Effector memory CD4-positive, alpha-beta T cell (primary cell): ENCODE measurements at regions not wholly inside any gene's neighbourhood (a gene's known extent, or its start where the extent isn't known, plus 50 kb on each side); places are given as distances from the start of the nearest gene placed in this dataset.
A peak's percentile ranks its signal among the peaks of the same experiment; 100 is the strongest.

ENCODE experiments used
- DNase-seq, 3 donors: peaks; one replicate each; pipeline ENCODE4 v3.0.0-alpha.2; 2020
- H3K27ac ChIP-seq: 2 replicates; pipeline ENCODE4 v1.7.0; 2013; ENCODE audit warnings: mild to moderate bottlenecking, low read length, moderate library complexity; ENCODE audit not compliant: insufficient read depth, poor library complexity, severe bottlenecking
- H3K27me3 ChIP-seq: replicated peaks from 2 replicates; pipeline ENCODE4 v1.7.0; 2013; ENCODE audit warnings: mild to moderate bottlenecking, low read length; ENCODE audit not compliant: insufficient read depth, control insufficient read depth, poor library complexity, severe bottlenecking
- H3K36me3 ChIP-seq: 2 replicates; pipeline ENCODE4 v1.7.0; 2013; ENCODE audit warnings: mild to moderate bottlenecking, low read length, moderate library complexity; ENCODE audit not compliant: control insufficient read depth, insufficient read depth
- H3K4me1 ChIP-seq: 2 replicates; pipeline ENCODE4 v1.7.0; 2013; ENCODE audit warnings: low read length, mild to moderate bottlenecking; ENCODE audit not compliant: control insufficient read depth, insufficient read depth, poor library complexity, severe bottlenecking
- H3K4me3 ChIP-seq: 2 replicates; pipeline ENCODE4 v1.7.0; 2013; ENCODE audit warnings: low read length, low read depth, mild to moderate bottlenecking; ENCODE audit not compliant: insufficient read depth, poor library complexity, severe bottlenecking
- H3K9me3 ChIP-seq: 2 replicates; pipeline ENCODE4 v1.7.0; 2013; ENCODE audit warnings: mild to moderate bottlenecking, low read length, moderate library complexity; ENCODE audit not compliant: control insufficient read depth

DNA sequence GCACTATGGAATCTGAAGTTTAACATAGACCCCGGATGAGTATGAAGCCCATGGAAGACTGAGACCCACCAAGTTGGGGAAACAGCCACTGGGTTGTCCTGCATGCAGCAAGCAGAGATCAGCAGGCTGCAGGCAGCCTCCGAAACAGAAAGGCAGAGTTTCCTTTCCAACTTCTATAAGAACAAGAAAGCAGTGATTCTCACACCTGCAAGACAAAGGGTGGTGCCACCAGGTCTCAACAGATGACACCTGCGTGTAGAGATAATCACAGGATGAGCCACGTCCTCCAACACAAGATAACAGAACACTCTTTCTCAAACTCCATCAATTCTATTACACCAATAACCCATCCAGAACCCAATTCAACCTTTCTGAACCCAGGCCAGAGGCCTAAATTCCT is 457.9 kb downstream of the FOXO1 start:
- no peaks in the 10 kb centered on the region for H3K36me3 ChIP-seq
- no peaks in the 10 kb centered on the region for H3K27me3 ChIP-seq
- peaks cover 22% of the 10 kb centered on the region for H3K4me1 ChIP-seq
- H3K27ac ChIP-seq: no peak overlapping the region
- no peak for DNase-seq
- H3K4me3 ChIP-seq: no peak overlapping the region
- H3K9me3 ChIP-seq: no peaks in the 10 kb centered on the region

DNA sequence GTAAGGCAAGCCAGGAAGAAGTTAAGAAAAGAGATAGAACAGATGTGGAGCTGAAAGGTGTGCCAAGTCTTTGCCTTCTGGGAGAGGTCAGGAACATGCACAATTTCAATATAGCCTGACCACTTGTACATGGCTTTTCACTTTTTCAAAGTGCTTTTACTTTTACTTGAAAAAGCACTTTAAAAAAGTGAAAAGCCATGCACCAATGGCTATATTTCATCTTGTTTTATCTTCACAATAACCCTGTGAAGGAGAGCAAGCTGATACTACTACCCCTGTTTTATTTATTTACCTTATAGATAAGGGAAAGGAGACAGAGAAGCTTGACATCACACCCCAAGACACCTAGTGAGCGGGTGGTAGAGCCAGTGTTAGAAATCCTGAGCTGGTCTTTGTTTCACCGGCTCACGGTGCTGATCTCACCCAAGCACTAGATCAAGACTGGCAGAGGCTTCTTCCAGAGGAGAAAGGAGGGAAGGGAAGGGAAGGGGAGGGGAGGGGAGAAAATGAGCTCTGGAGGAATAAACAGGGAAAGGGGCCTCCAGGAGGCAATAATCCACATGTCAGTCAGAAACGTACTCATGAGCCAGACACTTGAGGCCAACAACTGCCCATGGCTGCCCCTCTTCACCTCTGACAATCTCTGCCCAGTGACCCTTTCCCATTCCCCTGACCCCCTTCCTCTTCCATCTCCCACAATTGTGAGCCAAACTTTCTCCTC is 455.4 kb downstream of the FOXO1 start:
- DNase-seq: no peak
- H3K4me3 ChIP-seq: no peak overlapping the region
- H3K27ac ChIP-seq: no peak overlapping the region
- H3K36me3 ChIP-seq: no peaks in the 10 kb centered on the region
- H3K4me1 ChIP-seq: peaks cover 17% of the 10 kb centered on the region
- H3K27me3 ChIP-seq: no peaks in the 10 kb centered on the region
- no peaks in the 10 kb centered on the region for H3K9me3 ChIP-seq

DNA sequence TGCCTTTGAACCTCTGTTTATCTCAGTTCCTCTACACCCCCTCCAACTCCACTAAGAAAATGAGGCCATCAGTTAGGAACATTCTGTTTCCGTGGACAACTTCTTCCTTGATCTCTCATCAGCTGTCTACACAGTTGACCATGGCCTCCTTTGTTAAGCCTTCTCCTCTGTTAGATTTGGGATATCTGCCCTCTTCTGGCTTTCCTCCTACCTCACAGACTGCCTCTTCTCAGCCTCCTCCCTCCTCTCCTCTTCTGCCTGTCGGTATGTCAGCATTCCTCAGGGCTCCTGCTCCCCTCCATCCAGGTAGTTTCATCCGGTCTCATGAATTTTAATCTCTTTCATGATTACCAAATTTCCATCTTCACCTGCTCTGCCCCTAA is 454.9 kb downstream of the FOXO1 start:
- Histone ChIP-seq H3K4me3 (no peak overlapping the region), H3K27me3 (no peaks in the 10 kb centered on the region), H3K9me3 (no peaks in the 10 kb centered on the region), H3K27ac (no peak overlapping the region), H3K36me3 (no peaks in the 10 kb centered on the region), H3K4me1 (peaks cover 11% of the 10 kb centered on the region)
- no peak for DNase-seq

DNA sequence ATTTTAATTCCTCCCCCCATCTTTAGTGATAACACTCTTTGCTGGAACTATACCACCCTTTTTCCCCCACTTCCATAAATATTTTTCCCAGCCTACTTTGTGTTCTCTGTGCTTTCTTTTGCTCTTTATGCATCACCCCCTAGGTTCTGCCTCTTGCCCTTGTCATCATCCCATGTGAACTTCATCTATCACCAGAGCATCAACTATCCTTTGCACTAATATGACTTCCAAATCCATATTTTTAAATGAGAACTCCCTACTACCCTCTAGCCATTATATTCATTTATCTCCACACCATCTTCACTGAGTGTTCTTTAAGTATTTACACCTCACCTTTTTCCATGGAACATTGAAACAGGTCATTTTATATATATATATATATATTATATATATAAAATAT is 452.7 kb downstream of the FOXO1 start:
- Histone ChIP-seq H3K27ac (no peak overlapping the region), H3K36me3 (no peaks in the 10 kb centered on the region), H3K4me1 (no peaks in the 10 kb centered on the region), H3K9me3 (no peaks in the 10 kb centered on the region), H3K27me3 (no peaks in the 10 kb centered on the region), H3K4me3 (no peak overlapping the region)
- no peak for DNase-seq

DNA sequence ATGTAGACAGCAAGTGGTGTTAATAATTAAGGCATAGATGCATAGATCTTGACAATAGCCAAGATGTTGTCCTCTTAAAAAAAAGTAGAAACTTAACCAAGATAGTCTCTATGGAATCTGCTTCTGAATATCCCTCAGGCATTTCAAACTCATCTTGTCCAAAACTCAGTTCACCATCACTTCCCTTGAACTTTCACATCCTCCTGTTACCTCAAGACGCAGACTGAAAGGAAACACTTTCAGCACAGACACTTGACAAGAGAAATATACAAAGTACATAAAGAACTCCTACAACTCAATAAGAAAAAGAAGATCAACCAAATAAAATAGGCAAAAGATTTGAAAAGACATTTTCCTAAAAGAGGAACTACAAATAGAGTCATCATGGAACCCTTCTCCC is 451.1 kb downstream of the FOXO1 start:
- no peak overlapping the region for H3K27ac ChIP-seq
- DNase-seq: no peak
- H3K9me3 ChIP-seq: no peaks in the 10 kb centered on the region
- no peaks in the 10 kb centered on the region for H3K36me3 ChIP-seq
- H3K4me3 ChIP-seq: no peak overlapping the region
- H3K4me1 ChIP-seq: peaks cover 5% of the 10 kb centered on the region
- H3K27me3 ChIP-seq: no peaks in the 10 kb centered on the region

DNA sequence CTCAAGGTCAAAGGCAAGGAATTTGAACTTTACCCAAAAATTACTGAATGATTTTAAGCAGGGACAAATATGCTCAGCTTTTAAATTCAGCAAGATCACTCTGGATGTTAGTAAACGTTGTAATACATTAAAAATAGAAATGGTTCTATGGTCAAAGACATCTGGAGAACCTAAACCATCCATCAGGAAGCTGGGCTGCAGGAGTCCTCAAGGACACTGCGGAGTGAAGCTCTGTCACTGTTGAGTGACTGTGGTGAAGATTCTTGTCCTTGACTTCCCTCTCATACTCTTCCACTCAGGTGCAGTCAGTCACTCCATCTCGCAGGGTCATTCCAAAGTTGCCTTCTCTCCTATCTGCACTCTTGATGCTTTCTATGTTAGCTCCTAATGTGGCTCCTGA is 450.7 kb downstream of the FOXO1 start:
- H3K27me3 ChIP-seq: no peaks in the 10 kb centered on the region
- H3K4me1 ChIP-seq: peaks cover 9% of the 10 kb centered on the region
- no peak overlapping the region for H3K4me3 ChIP-seq
- DNase-seq: no peak
- no peak overlapping the region for H3K27ac ChIP-seq
- no peaks in the 10 kb centered on the region for H3K36me3 ChIP-seq
- no peaks in the 10 kb centered on the region for H3K9me3 ChIP-seq

DNA sequence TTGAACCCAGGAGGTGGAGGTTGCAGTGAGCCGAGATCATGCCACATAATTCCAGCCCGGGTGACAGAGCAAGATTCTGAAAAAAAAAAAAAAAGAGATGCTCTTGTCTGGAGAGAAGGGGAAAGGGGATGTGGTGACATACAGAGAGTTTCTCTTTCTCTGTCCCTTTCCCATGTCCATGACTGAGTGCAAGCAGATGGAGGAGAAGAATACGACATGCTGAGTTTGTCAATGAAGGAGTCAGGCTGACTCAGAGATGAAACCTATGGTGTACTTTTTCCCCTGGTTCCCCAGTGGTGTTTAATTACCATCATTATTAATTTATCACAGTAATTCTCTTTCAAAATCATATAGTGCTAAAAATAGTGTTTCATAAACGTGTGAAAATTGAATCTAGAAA is 448.8 kb downstream of the FOXO1 start:
- no peak overlapping the region for H3K27ac ChIP-seq
- H3K36me3 ChIP-seq: no peaks in the 10 kb centered on the region
- H3K4me1 ChIP-seq: peaks cover 26% of the 10 kb centered on the region
- DNase-seq: no peak
- H3K9me3 ChIP-seq: no peaks in the 10 kb centered on the region
- no peak overlapping the region for H3K4me3 ChIP-seq
- no peaks in the 10 kb centered on the region for H3K27me3 ChIP-seq

DNA sequence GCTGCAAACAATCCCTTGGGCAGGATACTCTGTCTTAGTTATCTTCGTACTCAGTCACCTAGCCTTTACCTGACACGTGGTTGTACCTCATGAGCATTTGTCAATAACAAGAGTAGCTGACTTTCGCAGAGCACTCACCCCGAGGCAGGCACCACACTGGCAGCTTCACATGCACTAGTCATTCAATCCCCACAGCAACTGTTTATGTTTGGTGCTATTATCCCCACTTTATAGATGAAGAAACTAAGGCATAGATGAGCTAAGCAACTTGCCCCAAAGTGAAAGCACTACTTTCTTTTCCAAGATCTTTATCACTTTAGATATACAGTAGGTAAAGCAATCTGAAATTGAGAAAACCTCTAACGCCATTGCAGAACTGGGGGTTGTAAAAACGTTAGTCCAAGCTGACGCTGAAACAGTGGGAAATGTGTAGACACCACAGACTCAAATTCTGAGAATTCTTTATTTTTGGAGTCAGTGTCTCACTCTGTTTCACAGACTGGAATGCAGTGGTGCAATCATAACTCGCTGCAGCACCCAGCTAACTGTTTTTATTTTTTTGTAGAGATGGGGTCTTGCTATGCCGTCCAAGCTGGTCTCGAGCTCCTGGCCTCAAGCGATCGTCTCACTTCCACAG is 446.0 kb downstream of the FOXO1 start:
- H3K4me1 ChIP-seq: peaks cover 32% of the 10 kb centered on the region
- no peaks in the 10 kb centered on the region for H3K27me3 ChIP-seq
- no peaks in the 10 kb centered on the region for H3K36me3 ChIP-seq
- H3K27ac ChIP-seq: no peak overlapping the region
- no peaks in the 10 kb centered on the region for H3K9me3 ChIP-seq
- DNase-seq: no peak
- H3K4me3 ChIP-seq: no peak overlapping the region

DNA sequence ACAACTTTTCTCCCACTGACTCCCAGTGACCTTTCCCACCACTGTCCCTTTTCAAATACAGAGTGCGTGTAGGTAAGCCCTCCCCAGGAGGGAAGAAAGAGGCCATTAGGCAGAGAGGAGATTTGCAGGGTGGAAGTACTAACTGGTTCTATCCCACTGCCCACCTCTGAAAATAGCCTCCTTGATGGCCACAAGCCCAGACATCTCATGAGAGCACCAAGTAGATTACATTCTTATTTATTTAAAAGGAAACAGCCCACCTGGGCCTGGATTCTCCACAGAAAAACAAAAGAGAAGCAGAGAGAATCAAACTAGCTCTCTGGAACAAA is 445.3 kb downstream of the FOXO1 start:
- Histone ChIP-seq H3K27ac (peak overlapping the region; percentile 59), H3K9me3 (no peaks in the 10 kb centered on the region), H3K4me1 (peaks cover 32% of the 10 kb centered on the region), H3K27me3 (no peaks in the 10 kb centered on the region), H3K36me3 (no peaks in the 10 kb centered on the region), H3K4me3 (no peak overlapping the region)
- DNase-seq: no peak

DNA sequence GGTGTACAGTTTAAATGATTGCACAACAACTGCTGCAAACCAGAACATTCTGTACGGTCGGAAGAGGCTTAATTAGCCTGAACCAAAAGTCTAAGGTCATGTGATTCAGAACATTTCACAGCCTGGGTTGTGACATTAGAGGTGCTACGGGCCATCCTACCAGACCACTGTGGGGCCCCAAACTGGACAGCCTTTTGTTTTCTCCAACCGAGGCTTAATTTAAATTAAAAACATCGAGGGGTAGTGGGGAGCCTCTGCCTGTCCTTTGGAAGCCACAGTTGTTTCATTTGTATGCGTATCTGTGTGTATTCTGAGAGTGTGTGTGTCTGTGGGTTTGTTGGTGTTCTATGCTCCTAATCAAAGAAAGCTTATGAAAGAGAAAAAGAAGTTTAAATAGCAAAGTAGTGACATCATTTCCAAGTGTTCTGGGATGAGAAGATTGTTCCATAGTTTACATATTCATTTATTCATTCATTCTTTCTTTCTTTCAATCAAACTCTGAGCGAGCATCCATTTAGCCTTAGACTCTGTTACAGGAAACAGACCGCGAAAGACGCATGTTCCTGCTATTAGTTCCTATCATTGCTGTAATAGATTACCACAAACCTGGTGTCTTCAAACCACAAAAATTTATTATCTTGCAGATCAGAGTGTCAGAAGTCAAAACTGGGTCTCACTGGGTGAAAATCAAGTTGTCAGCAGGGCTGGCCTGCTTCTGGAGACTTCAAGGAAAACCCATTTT is 444.8 kb downstream of the FOXO1 start:
- Histone ChIP-seq H3K27ac (peak overlapping the region; percentile 59), H3K9me3 (no peaks in the 10 kb centered on the region)
- peak; percentile 20 to 51 (median 25) for DNase-seq

More for the DNA sequence above, 444.8 kb downstream of the FOXO1 start:
- Histone ChIP-seq H3K4me3 (no peak overlapping the region), H3K36me3 (no peaks in the 10 kb centered on the region), H3K4me1 (peaks cover 32% of the 10 kb centered on the region), H3K27me3 (no peaks in the 10 kb centered on the region)
